CD8-positive, alpha-beta memory T cell (primary cell): ENCODE measurements at regions not wholly inside any gene's neighbourhood (a gene's known extent, or its start where the extent isn't known, plus 50 kb on each side); places are given as distances from the start of the nearest gene placed in this dataset.

Experiments used
- CTCF ChIA-PET: fragments of 350-600 bp; sonication (Branson Sonifier 250); formaldehyde crosslinking; loops from one replicate; lab custom pipeline; 2021; ENCODE audit warnings: antibody characterized with exemption; lab: Charles Lee
- POLR2A ChIA-PET: fragments of 350-600 bp; sonication (Branson Sonifier 250); formaldehyde crosslinking; loops from one replicate; lab custom pipeline; 2021; ENCODE audit warnings: antibody characterized with exemption; lab: Charles Lee
- DNase-seq, 5 donors: peaks; one replicate each; pipeline versions ENCODE4 v3.0.0 to v3.0.0-alpha.2; 2020 to 2022; ENCODE audit warnings: mixed read lengths in 1 of 5
- H3K27ac ChIP-seq: one replicate; pipeline ENCODE4 v1.7.0; 2013; ENCODE audit warnings: low read depth, mild to moderate bottlenecking, low read length, moderate library complexity
- H3K27me3 ChIP-seq: 2 replicates; pipeline ENCODE4 v1.7.0; 2013; ENCODE audit warnings: low read length, mild to moderate bottlenecking; ENCODE audit not compliant: insufficient read depth, poor library complexity, severe bottlenecking
- H3K36me3 ChIP-seq: 2 replicates; pipeline ENCODE4 v1.7.0; 2013; ENCODE audit warnings: mild to moderate bottlenecking, low read length, moderate library complexity; ENCODE audit not compliant: insufficient read depth
- H3K4me1 ChIP-seq: 2 replicates; pipeline ENCODE4 v1.7.0; 2013; ENCODE audit warnings: mild to moderate bottlenecking, low read length, moderate library complexity; ENCODE audit not compliant: insufficient read depth
- H3K4me3 ChIP-seq: 2 replicates; pipeline ENCODE4 v1.7.0; 2013; ENCODE audit warnings: mild to moderate bottlenecking, low read length
- H3K9me3 ChIP-seq: 2 replicates; pipeline ENCODE4 v1.7.0; 2013; ENCODE audit warnings: mild to moderate bottlenecking, low read length
- H3K27ac Mint-ChIP-seq, 8 donors: one replicate each; pipeline ENCODE4 v1.8.0; 2020 to 2021; ENCODE audit warnings: mixed read lengths in 8 of 8, mild to moderate bottlenecking in 6 of 8, inconsistent platforms in 3 of 8, moderate library complexity in 3 of 8
- H3K27me3 Mint-ChIP-seq, 2 donors: one replicate each; pipeline ENCODE4 v1.8.0; 2020 to 2021; ENCODE audit warnings: mixed read lengths in 2 of 2, mild to moderate bottlenecking in 1 of 2, moderate library complexity in 1 of 2
- H3K36me3 Mint-ChIP-seq, 3 donors: one replicate each; pipeline ENCODE4 v1.8.0; 2020 to 2021; ENCODE audit warnings: mixed read lengths in 3 of 3, inconsistent platforms in 1 of 3, mild to moderate bottlenecking in 1 of 3
- H3K4me1 Mint-ChIP-seq, 3 donors: one replicate each; pipeline ENCODE4 v1.8.0; 2020 to 2021; ENCODE audit warnings: mixed read lengths in 3 of 3, inconsistent platforms in 1 of 3, mild to moderate bottlenecking in 1 of 3
- H3K4me3 Mint-ChIP-seq, 7 donors: one replicate each; pipeline ENCODE4 v1.8.0; 2020 to 2021; ENCODE audit warnings: mixed read lengths in 7 of 7, mild to moderate bottlenecking in 6 of 7, moderate library complexity in 4 of 7, inconsistent platforms in 2 of 7
- H3K9me3 Mint-ChIP-seq, 5 donors: one replicate each; pipeline ENCODE4 v1.8.0; 2020 to 2022; ENCODE audit warnings: mixed read lengths in 5 of 5, mild to moderate bottlenecking in 3 of 5, moderate library complexity in 2 of 5, inconsistent platforms in 1 of 5

DNA sequence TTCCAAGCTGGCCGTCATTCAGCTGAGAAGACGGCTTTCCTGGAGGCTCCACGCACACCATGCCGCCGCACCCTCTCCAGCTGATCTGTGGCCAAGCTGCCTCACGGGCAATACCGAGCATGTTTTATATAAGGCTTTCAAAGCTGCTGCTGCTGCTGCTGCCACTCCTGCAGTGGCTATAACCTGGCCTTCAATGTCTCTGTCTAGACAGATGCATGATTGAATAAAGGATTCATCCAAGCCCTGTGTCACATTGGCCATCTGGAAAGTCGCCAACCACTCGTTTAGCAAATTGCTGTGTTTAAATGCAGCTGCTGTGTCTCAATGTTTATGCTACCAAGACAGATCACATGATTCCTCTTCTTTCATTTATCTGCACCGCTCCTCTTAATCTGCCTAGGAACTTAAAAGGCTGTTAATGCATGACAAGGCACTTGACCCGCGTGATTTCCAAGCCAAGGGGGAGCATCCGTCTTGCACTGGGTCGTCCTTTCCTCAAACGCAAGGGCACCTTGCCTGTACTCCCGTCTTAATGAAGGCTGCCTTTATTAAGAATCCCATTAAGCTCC, 114.3 kb downstream of the TEX26 start:
- peaks cover 10 to 31% of the 10 kb centered on the region in 2 donors for H3K27me3 Mint-ChIP-seq
- H3K36me3 Mint-ChIP-seq: no peaks in the 10 kb centered on the region
- peaks cover 4 to 40% (median 21%) of the 10 kb centered on the region in 3 donors for H3K4me1 Mint-ChIP-seq
- H3K4me3 Mint-ChIP-seq: no peak overlapping the region
- Histone ChIP-seq H3K4me1 (peaks cover 28% of the 10 kb centered on the region), H3K4me3 (no peak overlapping the region), H3K36me3 (no peaks in the 10 kb centered on the region), H3K27me3 (no peaks in the 10 kb centered on the region), H3K27ac (no peak overlapping the region), H3K9me3 (no peaks in the 10 kb centered on the region)
- ChIA-PET POLR2A (no interaction called here), CTCF (interaction anchor here (3.0 kb wide), 1 partner anchor 68 kb away, joined by 12 read pairs; no protein-coding TSS in a partner anchor)
- H3K27ac Mint-ChIP-seq: peak overlapping the region in 1 of 8 donors; percentile 12
- DNase-seq: no peak
- no peaks in the 10 kb centered on the region for H3K9me3 Mint-ChIP-seq

DNA sequence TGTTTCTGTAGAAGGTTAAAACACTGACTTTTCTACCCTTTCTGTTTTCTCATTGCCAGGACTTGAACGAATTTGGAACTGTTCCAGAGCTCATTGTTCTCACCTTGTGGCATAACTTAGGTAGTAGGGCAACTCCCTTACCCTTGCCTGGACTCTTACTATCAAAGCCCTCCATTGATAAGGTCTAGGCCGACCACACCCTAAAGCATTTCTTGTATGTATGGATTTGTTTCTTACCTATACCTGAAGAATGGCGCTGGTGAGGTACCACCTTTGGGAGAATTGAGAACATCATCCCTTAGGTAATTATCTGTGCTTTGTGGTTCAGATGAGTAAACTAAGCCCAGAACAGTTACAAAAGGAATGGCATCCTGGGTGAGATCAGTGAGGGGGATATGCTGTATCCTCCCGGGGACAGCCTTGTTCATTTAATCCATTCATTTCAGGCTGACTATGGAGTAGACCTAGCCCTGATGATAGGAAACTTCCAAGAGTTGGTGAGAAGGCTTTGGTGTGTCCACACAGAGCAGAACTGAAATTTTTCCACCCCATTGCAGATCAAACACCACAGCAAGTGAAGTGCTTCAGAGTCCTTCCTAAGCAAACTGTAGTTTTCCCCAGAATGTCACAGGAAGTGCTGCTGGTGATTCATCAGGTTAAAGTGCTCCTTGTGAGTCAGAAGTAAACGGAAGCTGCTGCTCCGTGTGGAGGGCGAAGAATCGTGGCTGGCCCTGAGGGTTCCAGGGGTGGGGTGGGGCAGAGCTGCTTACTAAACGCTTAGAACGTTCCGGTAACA, 113.0 kb downstream of the TEX26 start:
- H3K27me3 ChIP-seq: no peaks in the 10 kb centered on the region
- H3K36me3 ChIP-seq: no peaks in the 10 kb centered on the region
- no peaks in the 10 kb centered on the region for H3K9me3 ChIP-seq
- Mint-ChIP-seq H3K36me3 (no peaks in the 10 kb centered on the region), H3K4me3 (peak overlapping the region in 6 of 7 donors; percentile 28 to 81 (median 55)), H3K4me1 (peaks cover 4 to 40% (median 21%) of the 10 kb centered on the region in 3 donors), H3K27me3 (peaks cover 4 to 24% of the 10 kb centered on the region in 2 donors), H3K27ac (peak overlapping the region in 7 of 8 donors; percentile 59 to 85 (median 72)), H3K9me3 (no peaks in the 10 kb centered on the region)
- CTCF ChIA-PET: interaction anchor here (0.8 to 3.0 kb wide), 10 partner anchors 11 to 180 kb away, joined by 3 to 12 read pairs (median 4); no protein-coding TSS in a partner anchor
- DNase-seq: peak in 3 of 5 donors; percentile 16 to 72 (median 19)
- no peak overlapping the region for H3K27ac ChIP-seq
- POLR2A ChIA-PET: no interaction called here
- peaks cover 28% of the 10 kb centered on the region for H3K4me1 ChIP-seq
- H3K4me3 ChIP-seq: no peak overlapping the region

GRCh38 chr13:31044364-31045285, 112.2 kb downstream of the TEX26 start:
- Histone ChIP-seq H3K4me3 (no peak overlapping the region), H3K36me3 (no peaks in the 10 kb centered on the region), H3K27ac (no peak overlapping the region), H3K4me1 (peaks cover 34% of the 10 kb centered on the region), H3K9me3 (no peaks in the 10 kb centered on the region), H3K27me3 (no peaks in the 10 kb centered on the region)
- ChIA-PET CTCF (interaction anchor here (0.5 to 3.0 kb wide), 13 partner anchors 10 to 231 kb away, joined by 3 to 12 read pairs (median 4); no protein-coding TSS in a partner anchor), POLR2A (no interaction called here)
- H3K36me3 Mint-ChIP-seq: no peaks in the 10 kb centered on the region
- peaks cover 5 to 26% of the 10 kb centered on the region in 2 donors for H3K27me3 Mint-ChIP-seq
- peak overlapping the region in 7 of 8 donors; percentile 10 to 85 (median 55) for H3K27ac Mint-ChIP-seq
- peak; percentile 62 to 85 (median 64) for DNase-seq
- H3K4me3 Mint-ChIP-seq: peak overlapping the region in 4 of 7 donors; percentile 13 to 43 (median 25)
- peaks cover 11 to 47% (median 25%) of the 10 kb centered on the region in 3 donors for H3K4me1 Mint-ChIP-seq
- H3K9me3 Mint-ChIP-seq: no peaks in the 10 kb centered on the region

GRCh38 chr13:31043957-31044356, 111.5 kb downstream of the TEX26 start:
- peaks cover 41% of the 10 kb centered on the region for H3K4me1 ChIP-seq
- H3K36me3 ChIP-seq: no peaks in the 10 kb centered on the region
- no peak overlapping the region for H3K27ac ChIP-seq
- no peak overlapping the region for H3K4me3 ChIP-seq
- Mint-ChIP-seq H3K4me3 (peak overlapping the region in 1 of 7 donors; percentile 34), H3K27me3 (peaks cover 7 to 29% of the 10 kb centered on the region in 2 donors), H3K4me1 (peaks cover 18 to 54% (median 32%) of the 10 kb centered on the region in 3 donors), H3K27ac (no peak overlapping the region), H3K36me3 (no peaks in the 10 kb centered on the region), H3K9me3 (no peaks in the 10 kb centered on the region)
- DNase-seq: no peak
- POLR2A ChIA-PET: no interaction called here
- H3K9me3 ChIP-seq: no peaks in the 10 kb centered on the region
- no peaks in the 10 kb centered on the region for H3K27me3 ChIP-seq
- CTCF ChIA-PET: interaction anchor here (1.0 to 3.0 kb wide), 6 partner anchors 12 to 65 kb away, joined by 4 to 12 read pairs (median 6); no protein-coding TSS in a partner anchor

DNA sequence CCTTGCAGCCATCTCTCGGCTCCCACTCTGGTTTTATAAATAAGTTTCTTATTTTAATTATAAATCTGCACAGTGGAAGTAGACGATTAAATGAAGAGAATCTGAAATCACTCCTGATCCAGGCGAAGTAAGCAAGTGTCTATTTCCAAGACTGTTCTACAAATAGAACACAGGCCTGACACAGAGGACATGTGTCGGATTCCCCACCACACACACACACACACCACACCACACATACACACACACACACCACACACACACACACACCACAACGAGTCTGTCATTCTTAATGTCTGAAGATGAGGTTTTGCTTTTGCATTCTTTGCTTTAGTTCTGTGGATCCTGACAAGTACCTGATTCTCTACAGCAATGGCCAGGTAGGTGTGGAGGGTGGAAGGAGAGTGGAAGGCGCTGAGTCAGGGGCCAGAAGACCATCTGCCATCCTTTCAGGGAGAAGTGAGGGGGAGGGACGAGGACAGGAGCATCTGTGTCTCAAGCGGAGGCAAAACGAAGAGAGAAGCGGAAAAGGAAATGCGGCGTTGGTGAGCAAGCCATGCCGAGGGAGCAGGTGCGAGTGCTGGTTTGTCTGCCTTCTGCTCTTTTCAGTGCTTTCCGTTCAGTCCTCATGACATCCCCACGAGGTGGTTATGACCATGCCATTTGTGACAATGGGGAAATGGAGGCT, 110.2 kb downstream of the TEX26 start:
- H3K4me1 Mint-ChIP-seq: peaks cover 23 to 59% (median 41%) of the 10 kb centered on the region in 3 donors
- Histone ChIP-seq H3K9me3 (no peaks in the 10 kb centered on the region), H3K4me3 (no peak overlapping the region), H3K4me1 (peaks cover 45% of the 10 kb centered on the region), H3K36me3 (no peaks in the 10 kb centered on the region), H3K27ac (no peak overlapping the region), H3K27me3 (no peaks in the 10 kb centered on the region)
- peak overlapping the region in 5 of 7 donors; percentile 3 to 70 (median 6) for H3K4me3 Mint-ChIP-seq
- H3K27ac Mint-ChIP-seq: peak overlapping the region in 1 of 8 donors; percentile 67
- no peaks in the 10 kb centered on the region for H3K36me3 Mint-ChIP-seq
- no peak for DNase-seq
- peaks cover 7 to 29% of the 10 kb centered on the region in 2 donors for H3K27me3 Mint-ChIP-seq
- ChIA-PET POLR2A (no interaction called here), CTCF (no interaction called here)
- no peaks in the 10 kb centered on the region for H3K9me3 Mint-ChIP-seq

DNA sequence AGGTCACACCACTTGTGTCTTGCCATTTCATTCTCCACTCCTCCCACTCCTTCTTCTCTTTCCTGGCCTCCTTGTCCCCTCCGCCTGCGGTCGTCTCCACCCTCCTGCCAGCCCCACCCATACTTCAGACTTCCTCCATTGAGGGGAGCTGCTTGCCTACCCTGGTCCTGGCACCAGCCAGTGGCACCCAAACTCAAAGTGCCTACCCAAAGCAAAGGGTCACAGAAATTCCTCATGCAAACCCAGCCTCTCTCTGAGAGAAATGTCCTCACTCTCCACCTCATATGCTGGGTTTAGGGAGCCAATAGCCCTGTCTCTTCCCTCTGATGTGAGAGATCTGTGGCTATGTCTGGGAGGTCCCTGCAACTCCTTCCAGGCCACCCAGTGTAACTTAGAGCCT, 109.6 kb downstream of the TEX26 start:
- no peaks in the 10 kb centered on the region for H3K36me3 ChIP-seq
- H3K4me1 ChIP-seq: peaks cover 45% of the 10 kb centered on the region
- Mint-ChIP-seq H3K27ac (no peak overlapping the region), H3K4me1 (peaks cover 23 to 59% (median 41%) of the 10 kb centered on the region in 3 donors), H3K9me3 (no peaks in the 10 kb centered on the region), H3K4me3 (peak overlapping the region in 1 of 7 donors; percentile 59), H3K27me3 (peaks cover 7 to 29% of the 10 kb centered on the region in 2 donors), H3K36me3 (no peaks in the 10 kb centered on the region)
- no peaks in the 10 kb centered on the region for H3K27me3 ChIP-seq
- H3K9me3 ChIP-seq: no peaks in the 10 kb centered on the region
- no peak overlapping the region for H3K4me3 ChIP-seq
- POLR2A ChIA-PET: no interaction called here
- H3K27ac ChIP-seq: no peak overlapping the region
- DNase-seq: no peak
- CTCF ChIA-PET: no interaction called here

GRCh38 chr13:31038834-31039552, 106.5 kb downstream of the TEX26 start:
- H3K27me3 Mint-ChIP-seq: peaks cover 13 to 33% of the 10 kb centered on the region in 2 donors
- peaks cover 18% of the 10 kb centered on the region for H3K4me1 ChIP-seq

More at GRCh38 chr13:31038834-31039552, 106.5 kb downstream of the TEX26 start:
- ChIA-PET POLR2A (no interaction called here), CTCF (no interaction called here)
- Histone ChIP-seq H3K27ac (no peak overlapping the region), H3K9me3 (no peaks in the 10 kb centered on the region), H3K4me3 (no peak overlapping the region), H3K36me3 (no peaks in the 10 kb centered on the region), H3K27me3 (no peaks in the 10 kb centered on the region)
- H3K4me3 Mint-ChIP-seq: peak overlapping the region in 5 of 7 donors; percentile 7 to 61 (median 48)
- no peak for DNase-seq
- H3K9me3 Mint-ChIP-seq: no peaks in the 10 kb centered on the region
- H3K36me3 Mint-ChIP-seq: no peaks in the 10 kb centered on the region
- peak overlapping the region in 4 of 8 donors; percentile 21 to 77 (median 68) for H3K27ac Mint-ChIP-seq
- peaks cover 19 to 32% (median 23%) of the 10 kb centered on the region in 3 donors for H3K4me1 Mint-ChIP-seq
